GM18951 (cell line): ENCODE measurements at regions not wholly inside any gene's neighbourhood (a gene's known extent, or its start where the extent isn't known, plus 50 kb on each side); places are given as distances from the start of the nearest gene placed in this dataset.

ENCODE experiments used
- POLR2A ChIP-seq: IDR thresholded peaks from 4 replicates; pipeline ENCODE4 v1.6.1; 2011; ENCODE audit warnings: mild to moderate bottlenecking; ENCODE audit not compliant: insufficient read length, insufficient read depth; ENCODE audit errors: extremely low read depth
- in situ Hi-C: fragments of 300-500 bp; cut with MboI; formaldehyde crosslinking; loops from one replicate; pipeline ENCODE4 v1.12.0; 2022; ENCODE audit warnings: low sequenced_read_pairs, mixed read lengths, inconsistent platforms; ENCODE audit not compliant: unreplicated experiment

- in situ Hi-C loops = no loop called here
- TF ChIP-seq POLR2A = no peak
Observed at GRCh38 chr5:56346044-56346710, 113.0 kb upstream of the ANKRD55 start.

DNA sequence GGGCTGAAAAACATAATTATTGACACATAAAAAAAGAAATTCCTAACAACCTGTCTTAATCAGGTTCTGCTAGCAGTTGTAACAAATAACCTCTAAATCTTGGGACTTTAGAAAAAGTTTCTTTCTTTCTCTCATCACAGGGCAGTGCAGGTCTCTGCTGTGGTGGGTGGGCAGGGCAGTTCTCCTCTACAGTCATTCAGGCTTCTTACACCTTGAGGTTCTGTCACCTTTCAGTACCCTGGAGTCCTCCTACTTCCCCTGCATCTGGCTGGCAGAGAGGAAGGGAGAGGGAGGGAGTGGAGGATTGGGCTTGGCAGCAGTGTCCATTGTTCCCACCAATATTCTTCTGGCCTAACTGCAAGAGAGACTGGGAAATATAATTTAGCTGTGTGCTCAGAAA is 112.2 kb upstream of the ANKRD55 start:
- no peak for TF ChIP-seq POLR2A
- in situ Hi-C loops = no loop called here

DNA sequence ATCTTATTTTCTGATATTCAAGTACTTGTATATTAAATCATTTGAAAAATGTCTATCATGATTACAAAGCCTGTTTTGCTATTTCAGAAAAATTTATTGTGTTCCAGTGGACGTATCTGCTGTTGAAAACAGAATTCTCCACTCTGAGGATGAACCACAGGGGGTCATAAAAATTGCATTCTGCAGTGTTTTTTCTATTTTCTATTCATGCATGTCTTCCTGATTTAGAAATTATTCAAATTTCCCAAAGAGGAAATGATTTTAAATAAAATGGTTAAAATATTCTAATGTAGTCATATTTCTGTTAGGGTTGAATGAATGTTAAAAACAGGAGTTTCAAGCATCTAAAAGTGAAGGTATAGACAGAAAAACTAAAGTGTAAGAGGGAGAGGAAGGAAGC is 111.5 kb upstream of the ANKRD55 start:
- in situ Hi-C loops = no loop called here
- TF ChIP-seq POLR2A = no peak

GRCh38 chr5:56343988-56344387 is 110.9 kb upstream of the ANKRD55 start:
- in situ Hi-C loops = no loop called here
- no peak for TF ChIP-seq POLR2A

DNA sequence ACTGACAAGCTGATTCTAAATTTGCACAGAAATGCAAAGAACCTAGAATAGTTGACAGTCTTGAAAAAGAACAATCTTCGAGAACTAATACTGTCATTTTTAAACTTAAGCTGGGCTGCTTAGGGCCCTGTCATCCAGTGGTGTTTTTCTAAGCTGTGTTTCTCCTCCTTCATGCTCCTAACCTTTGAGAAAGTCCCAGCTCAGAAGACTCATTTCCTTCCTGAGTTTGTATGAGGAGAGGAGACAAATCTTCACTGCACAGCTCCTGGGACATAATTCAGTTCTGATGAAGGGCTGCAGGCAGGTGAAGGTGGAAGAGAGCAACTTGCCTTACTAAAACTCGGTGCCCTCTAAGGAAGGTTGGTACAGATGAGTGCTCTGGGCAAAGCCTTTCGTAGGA is 109.5 kb upstream of the ANKRD55 start:
- in situ Hi-C loops = no loop called here
- no peak for TF ChIP-seq POLR2A

GRCh38 chr5:56340196-56340980 is 107.3 kb upstream of the ANKRD55 start:
- in situ Hi-C loops = no loop called here
- TF ChIP-seq POLR2A = no peak

- in situ Hi-C loops = no loop called here
- TF ChIP-seq POLR2A = no peak
Observed at GRCh38 chr5:56339732-56340131, 106.6 kb upstream of the ANKRD55 start.

DNA sequence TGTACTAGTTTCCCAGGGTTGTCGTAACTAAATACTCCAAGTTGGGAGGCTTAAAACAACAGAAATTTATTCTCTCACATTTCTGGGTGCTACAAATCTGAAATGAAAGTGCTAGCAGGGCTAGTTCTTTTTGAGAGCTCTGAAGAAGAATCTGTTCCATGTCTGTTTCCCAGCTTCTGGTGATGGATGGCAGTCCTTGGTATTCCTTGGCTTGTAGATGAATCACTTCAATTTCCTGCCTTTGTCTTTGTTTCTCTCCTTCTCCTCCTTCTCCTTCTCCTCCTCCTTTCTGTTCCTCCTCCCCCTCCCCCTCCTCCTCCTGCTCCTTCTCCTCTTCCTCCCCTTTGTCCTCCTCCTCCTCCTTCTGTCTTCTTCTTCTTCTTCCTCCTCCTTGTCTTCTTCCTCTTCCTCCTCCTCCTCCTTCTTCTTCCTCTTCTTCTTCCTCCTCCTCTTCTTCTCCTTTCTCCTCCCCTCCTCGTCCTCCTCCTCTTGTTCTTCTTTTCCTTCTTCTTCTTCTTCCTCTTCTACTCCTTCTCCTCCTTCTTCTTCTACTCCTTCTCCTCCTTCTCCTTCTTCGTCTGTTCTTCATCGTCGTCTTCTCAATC is 104.7 kb upstream of the ANKRD55 start:
- TF ChIP-seq POLR2A = no peak
- in situ Hi-C loops = no loop called here

GRCh38 chr5:56335212-56335611 is 102.1 kb upstream of the ANKRD55 start:
- no peak for TF ChIP-seq POLR2A
- in situ Hi-C loops = no loop called here

DNA sequence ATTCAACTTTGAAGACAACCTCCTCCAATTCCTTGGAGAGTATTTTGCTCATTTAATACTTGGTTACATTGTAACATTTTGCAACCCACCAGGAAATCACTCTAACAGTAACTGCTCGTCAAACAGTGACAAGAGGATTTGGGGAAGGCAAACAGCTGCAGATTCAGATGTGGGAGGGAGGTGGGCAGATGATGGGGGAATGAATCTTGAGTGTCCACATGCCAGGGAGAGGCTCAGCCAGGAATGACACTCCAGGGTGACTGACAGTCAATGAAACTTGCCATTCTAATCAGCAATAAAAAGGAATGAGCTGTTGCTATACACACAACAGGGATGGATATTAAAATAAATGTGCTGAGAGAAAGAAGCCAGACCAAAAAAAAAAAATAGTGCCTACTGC is 97.7 kb upstream of the ANKRD55 start:
- TF ChIP-seq POLR2A = no peak
- in situ Hi-C loops = no loop called here

- TF ChIP-seq POLR2A = no peak
- in situ Hi-C loops = no loop called here
Observed at GRCh38 chr5:56330167-56330566, 97.0 kb upstream of the ANKRD55 start.

GRCh38 chr5:56329652-56330051 is 96.5 kb upstream of the ANKRD55 start:
- no peak for TF ChIP-seq POLR2A
- in situ Hi-C loops = no loop called here

DNA sequence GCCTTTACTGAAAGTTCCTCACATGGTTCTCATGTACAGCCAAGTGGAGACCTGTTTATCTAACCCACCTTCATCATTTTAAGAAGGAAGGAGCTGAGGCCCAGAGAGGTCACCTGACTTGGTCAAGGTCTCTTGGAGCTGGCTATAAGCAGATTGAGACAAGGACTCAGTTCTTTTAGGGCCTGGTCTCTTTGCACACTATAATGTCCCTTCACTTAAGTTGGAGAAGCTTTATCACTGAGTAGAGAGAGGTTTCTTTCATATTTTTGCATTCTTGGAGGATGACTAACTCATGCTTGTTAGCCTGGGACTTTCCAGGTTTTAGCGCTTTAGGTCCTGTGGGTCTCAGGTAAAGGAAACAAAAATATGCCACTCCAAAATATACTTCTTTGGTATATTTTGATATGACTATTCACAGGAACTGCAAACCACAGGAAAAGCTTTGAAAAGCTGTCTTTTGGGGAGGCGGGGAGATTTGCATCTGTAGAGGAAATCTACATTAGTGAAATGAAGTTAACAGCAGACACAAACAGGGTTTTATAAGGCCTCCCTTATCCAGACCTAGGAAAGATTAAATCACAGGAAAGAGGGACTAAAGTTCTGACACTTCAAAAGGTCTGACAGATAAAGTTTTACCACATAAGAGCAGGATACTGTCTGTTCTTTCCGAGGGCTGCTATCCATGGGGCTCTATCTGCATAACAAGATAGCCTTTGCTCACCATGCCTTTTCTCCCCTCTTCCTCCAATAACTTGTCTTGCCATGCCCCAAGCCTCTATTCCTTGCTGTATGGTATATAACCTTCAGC is 95.8 kb upstream of the ANKRD55 start:
- no peak for TF ChIP-seq POLR2A
- in situ Hi-C loops = no loop called here
